H9 (cell line): ENCODE measurements at regions not wholly inside any gene's neighbourhood (a gene's known extent, or its start where the extent isn't known, plus 50 kb on each side); places are given as distances from the start of the nearest gene placed in this dataset.

Experiments used
- DNase-seq: peaks from one replicate; pipeline ENCODE4 v3.0.0-alpha.2; 2017
- H2AFZ ChIP-seq: one replicate; pipeline ENCODE4 v1.6.1; 2013; ENCODE audit warnings: mild to moderate bottlenecking, low read length, control low read depth, moderate library complexity
- H2AK5ac ChIP-seq: 2 replicates; pipeline ENCODE4 v1.6.1; 2013; ENCODE audit warnings: low read length, control low read depth, mixed read lengths; ENCODE audit not compliant: insufficient read length
- H2BK120ac ChIP-seq: one replicate; pipeline ENCODE4 v1.6.1; 2013; ENCODE audit warnings: low read depth, mild to moderate bottlenecking, low read length, control low read depth, inconsistent platforms; ENCODE audit not compliant: poor library complexity, severe bottlenecking
- H2BK12ac ChIP-seq: 2 replicates; pipeline ENCODE4 v1.6.1; 2013; ENCODE audit warnings: low read length, control low read depth, mixed read lengths, low read depth; ENCODE audit not compliant: insufficient read length
- H2BK15ac ChIP-seq: 2 replicates; pipeline ENCODE4 v1.6.1; 2013; ENCODE audit warnings: low read depth, low read length, control low read depth
- H2BK20ac ChIP-seq: one replicate; pipeline ENCODE4 v1.6.1; 2013; ENCODE audit warnings: low read depth, mild to moderate bottlenecking, low read length, control low read depth, inconsistent platforms; ENCODE audit not compliant: poor library complexity, severe bottlenecking
- H2BK5ac ChIP-seq: 2 replicates; pipeline ENCODE4 v1.6.1; 2013; ENCODE audit warnings: low read length, control low read depth, mixed read lengths; ENCODE audit not compliant: insufficient read length
- H3K14ac ChIP-seq: 2 replicates; pipeline ENCODE4 v1.6.1; 2013; ENCODE audit warnings: low read length, control low read depth; ENCODE audit not compliant: insufficient read depth
- H3K18ac ChIP-seq: 2 replicates; pipeline ENCODE4 v1.6.1; 2013; ENCODE audit warnings: low read depth, mild to moderate bottlenecking, mixed read lengths, low read length, control low read depth; ENCODE audit not compliant: insufficient read length
- H3K23ac ChIP-seq: 2 replicates; pipeline ENCODE4 v1.6.1; 2013; ENCODE audit warnings: low read length, control low read depth, mixed read lengths, low read depth; ENCODE audit not compliant: insufficient read length
- H3K23me2 ChIP-seq: 2 replicates; pipeline ENCODE4 v1.6.1; 2013; ENCODE audit warnings: low read depth, mild to moderate bottlenecking, mixed read lengths, low read length, control low read depth; ENCODE audit not compliant: insufficient read length, poor library complexity, severe bottlenecking
- H3K27ac ChIP-seq: 2 replicates; pipeline ENCODE4 v1.5.1; 2013; ENCODE audit warnings: low read length, control low read depth, mixed read lengths, low read depth; ENCODE audit not compliant: insufficient read length
- H3K27me3 ChIP-seq: 2 replicates; pipeline ENCODE4 v1.6.1; 2013; ENCODE audit warnings: low read length, control low read depth, inconsistent platforms; ENCODE audit not compliant: insufficient read depth
- H3K4ac ChIP-seq: 2 replicates; pipeline ENCODE4 v1.6.1; 2013; ENCODE audit warnings: low read depth, mild to moderate bottlenecking, control low read depth, inconsistent platforms, low read length, moderate library complexity
- H3K4me1 ChIP-seq: 2 replicates; pipeline ENCODE4 v1.6.1; 2013; ENCODE audit warnings: low read length, control low read depth, inconsistent platforms; ENCODE audit not compliant: insufficient read depth
- H3K4me2 ChIP-seq: 2 replicates; pipeline ENCODE4 v1.6.1; 2013; ENCODE audit warnings: low read length, control low read depth, mixed read lengths; ENCODE audit not compliant: insufficient read length, insufficient read depth
- H3K56ac ChIP-seq: 2 replicates; pipeline ENCODE4 v1.6.1; 2013; ENCODE audit warnings: low read depth, mild to moderate bottlenecking, mixed read lengths, low read length, control low read depth; ENCODE audit not compliant: insufficient read length
- H3K79me1 ChIP-seq: 2 replicates; pipeline ENCODE4 v1.6.1; 2013; ENCODE audit warnings: low read depth, mild to moderate bottlenecking, moderate library complexity, low read length, control low read depth, inconsistent platforms; ENCODE audit not compliant: insufficient read depth, poor library complexity, severe bottlenecking
- H3K79me2 ChIP-seq: 2 replicates; pipeline ENCODE4 v1.6.1; 2013; ENCODE audit warnings: low read length, control low read depth, inconsistent platforms; ENCODE audit not compliant: insufficient read depth
- H3K9ac ChIP-seq: 2 replicates; pipeline ENCODE4 v1.6.1; 2013; ENCODE audit warnings: low read length, control low read depth, mixed read lengths; ENCODE audit not compliant: insufficient read length; ENCODE audit errors: extremely low read depth
- H3K9me3 ChIP-seq: one replicate; pipeline ENCODE4 v1.6.1; 2013; ENCODE audit warnings: low read depth, low read length, inconsistent platforms; ENCODE audit not compliant: control insufficient read depth
- H3T11ph ChIP-seq: one replicate; pipeline ENCODE4 v1.6.1; 2013; ENCODE audit warnings: mild to moderate bottlenecking, low read length, control low read depth, inconsistent platforms
- H4K20me1 ChIP-seq: one replicate; pipeline ENCODE4 v1.6.1; 2013; ENCODE audit not compliant: control insufficient read depth, insufficient read length, insufficient read depth
- H4K5ac ChIP-seq: 2 replicates; pipeline ENCODE4 v1.6.1; 2013; ENCODE audit warnings: low read depth, mild to moderate bottlenecking, mixed read lengths, low read length, control low read depth; ENCODE audit not compliant: insufficient read length
- H4K8ac ChIP-seq: replicated peaks from 2 replicates; pipeline ENCODE4 v1.6.1; 2013; ENCODE audit warnings: low read length, control low read depth, mixed read lengths, low read depth; ENCODE audit not compliant: insufficient read length
- H4K91ac ChIP-seq: 2 replicates; pipeline ENCODE4 v1.6.1; 2013; ENCODE audit warnings: low read depth, mild to moderate bottlenecking, moderate library complexity, mixed read lengths, low read length, control low read depth; ENCODE audit not compliant: insufficient read length
- H3K27ac Mint-ChIP-seq, 3 experiments: 2 replicates in 2 of 3; 3 replicates in 1 of 3; pipeline ENCODE4 v1.8.0; 2020 to 2021; ENCODE audit warnings: mixed read lengths in 3 of 3, mild to moderate bottlenecking in 1 of 3, moderate library complexity in 1 of 3
- H3K27me3 Mint-ChIP-seq: 2 replicates; pipeline ENCODE4 v1.8.0; 2021; ENCODE audit warnings: low read depth, mild to moderate bottlenecking, moderate library complexity, mixed read lengths
- H3K36me3 Mint-ChIP-seq, 3 experiments: 2 replicates in 2 of 3; 3 replicates in 1 of 3; pipeline ENCODE4 v1.8.0; 2020 to 2021; ENCODE audit warnings: low read depth in 3 of 3, mixed read lengths in 3 of 3; ENCODE audit not compliant: insufficient read depth in 1 of 3
- H3K4me1 Mint-ChIP-seq, 2 experiments: 2 replicates each; pipeline ENCODE4 v1.8.0; 2020; ENCODE audit warnings: mixed read lengths in 2 of 2
- H3K4me3 Mint-ChIP-seq, 2 experiments: 2 replicates in 1 of 2; 3 replicates in 1 of 2; pipeline ENCODE4 v1.8.0; 2020 to 2021; ENCODE audit warnings: mild to moderate bottlenecking in 2 of 2, mixed read lengths in 2 of 2, moderate library complexity in 1 of 2
- H3K9me3 Mint-ChIP-seq, 2 experiments: 2 replicates in 1 of 2; 3 replicates in 1 of 2; pipeline ENCODE4 v1.8.0; 2020; ENCODE audit warnings: mild to moderate bottlenecking in 2 of 2, mixed read lengths in 2 of 2, moderate library complexity in 1 of 2
- CTCF ChIP-seq: fragments of 200-600 bp; sonication (generic); conservative IDR thresholded peaks from 3 replicates; pipeline ENCODE4 v1.8.0; 2021; ENCODE audit warnings: antibody characterized with exemption, mild to moderate bottlenecking
- WGBS: extraction: QIAGEN DNeasy Blood & Tissue Kit; methylation state at CpG from one replicate; pipeline ENCODE4 v1.1.7; 2013; ENCODE audit warnings: missing lambda C conversion rate, low lambda C conversion rate, mixed read lengths; ENCODE audit not compliant: insufficient read length; ENCODE audit errors: extremely low coverage; 5-methylcytosine and 5-hydroxymethylcytosine counted together

GRCh38 chr12:85509857-85510256 is 229.8 kb downstream of the ALX1 start:
- no CpG with 5 or more reads among the region's 3 CpGs for WGBS
- Histone ChIP-seq H3K9ac (no peak overlapping the region), H3K4ac (no peak overlapping the region), H2AK5ac (no peak overlapping the region), H3K56ac (no peak overlapping the region), H4K8ac (no peak overlapping the region), H2BK5ac (no peak overlapping the region), H3K4me1 (no peaks in the 10 kb centered on the region), H3K27ac (no peak overlapping the region), H4K5ac (no peak overlapping the region), H3K79me1 (no peaks in the 10 kb centered on the region), H3K79me2 (no peaks in the 10 kb centered on the region), H3K23ac (no peak overlapping the region), H3K18ac (no peak overlapping the region), H3K9me3 (no peaks in the 10 kb centered on the region), H4K91ac (no peak overlapping the region), H3T11ph (no peak overlapping the region), H3K4me2 (no peak overlapping the region), H3K23me2 (no peaks in the 10 kb centered on the region), H3K14ac (no peak overlapping the region), H2AFZ (no peak overlapping the region), H2BK120ac (no peak overlapping the region), H3K27me3 (no peaks in the 10 kb centered on the region), H2BK12ac (no peak overlapping the region), H4K20me1 (no peaks in the 10 kb centered on the region), H2BK20ac (no peak overlapping the region), H2BK15ac (no peak overlapping the region)
- no peak overlapping the region for H3K27ac Mint-ChIP-seq
- H3K36me3 Mint-ChIP-seq, result peaks cover 0 to 3% (median 0%) of the 10 kb centered on the region in 3 experiments; a peak in 1 of 7 replicates
- TF ChIP-seq CTCF, result no peak
- H3K4me1 Mint-ChIP-seq, result 0 out of 4 replicates have a peak, but pooled peaks cover 0 to 3% of the 10 kb centered on the region in 2 experiments
- no peak for DNase-seq
- no peaks in the 10 kb centered on the region; a peak in 1 of 5 replicates for H3K9me3 Mint-ChIP-seq
- no peaks in the 10 kb centered on the region for H3K27me3 Mint-ChIP-seq
- no peak overlapping the region for H3K4me3 Mint-ChIP-seq
